Psoas muscle (tissue), 7 donors: ENCODE measurements at regions not wholly inside any gene's neighbourhood (a gene's known extent, or its start where the extent isn't known, plus 50 kb on each side); places are given as distances from the start of the nearest gene placed in this dataset.

Source experiments
- ATAC-seq, 4 donors: fragments of 200-7000 bp; cut with Tn5 transposase; one replicate each; pipeline ENCODE4 v1.9.1; 2020; ENCODE audit warnings: moderate library complexity in 3 of 4, mild to moderate bottlenecking in 2 of 4
- DNase-seq, 2 donors: peaks; one replicate each; pipeline ENCODE4 v3.0.0-alpha.2; 2020
- H3K27ac ChIP-seq: fragments of 200-600 bp; one replicate; pipeline ENCODE4 v1.8.0; 2022
- H3K27me3 ChIP-seq, 3 donors: fragments of 200-600 bp in 1 of 3; one replicate each; pipeline versions ENCODE4 v1.6.1 to v1.8.0; 2013 to 2022; ENCODE audit warnings: low read length in 2 of 3, mild to moderate bottlenecking in 2 of 3, moderate library complexity in 1 of 3; ENCODE audit not compliant: insufficient read depth in 3 of 3
- H3K36me3 ChIP-seq, 2 donors: fragments of 200-600 bp in 1 of 2; one replicate each; pipeline versions ENCODE4 v1.6.1 to v1.8.0; 2013 to 2022; ENCODE audit warnings: low read depth in 1 of 2, mild to moderate bottlenecking in 1 of 2, moderate library complexity in 1 of 2; ENCODE audit not compliant: insufficient read depth in 1 of 2
- H3K4me1 ChIP-seq: fragments of 200-600 bp; one replicate; pipeline ENCODE4 v1.8.0; 2022
- H3K4me3 ChIP-seq: fragments of 200-600 bp; one replicate; pipeline ENCODE4 v1.8.0; 2022; ENCODE audit warnings: mild to moderate bottlenecking
- H3K9me3 ChIP-seq: fragments of 200-600 bp; one replicate; pipeline ENCODE4 v1.8.0; 2022
- WGBS, 3 donors: extraction: QIAGEN DNeasy Blood & Tissue Kit; methylation state at CpG; one replicate each; pipeline versions ENCODE4 v1.1.6 to v1.1.7; 2013; 5-methylcytosine and 5-hydroxymethylcytosine counted together
- intact Hi-C, 2 donors: fragments of 100-400 bp; cut with DNase I; formaldehyde crosslinking; loops; one replicate each; pipeline versions ENCODE4 v1.11.0 to v1.14.2; 2022
- TF ChIP-seq, protein P1 (sequence below): fragments of 200-600 bp; IDR thresholded peaks from one replicate; pipeline ENCODE4 v1.8.0; 2022; ENCODE audit warnings: antibody characterized with exemption
- donor health status: healthy with polysubstance abuse.
- donor health status: DM: no; HTN: no; CAD: no; lungs with moderate emphysema.
- donor health status: Bipolar disorder and iron deficiency.
- donor health status: healthy.
- donor health status: DM: yes; HTN: yes; CAD: no.
- donor health status: DM: no; HTN: no; CAD: no.
- donor health status: DM: yes; HTN: yes; CAD: no.

DNA sequence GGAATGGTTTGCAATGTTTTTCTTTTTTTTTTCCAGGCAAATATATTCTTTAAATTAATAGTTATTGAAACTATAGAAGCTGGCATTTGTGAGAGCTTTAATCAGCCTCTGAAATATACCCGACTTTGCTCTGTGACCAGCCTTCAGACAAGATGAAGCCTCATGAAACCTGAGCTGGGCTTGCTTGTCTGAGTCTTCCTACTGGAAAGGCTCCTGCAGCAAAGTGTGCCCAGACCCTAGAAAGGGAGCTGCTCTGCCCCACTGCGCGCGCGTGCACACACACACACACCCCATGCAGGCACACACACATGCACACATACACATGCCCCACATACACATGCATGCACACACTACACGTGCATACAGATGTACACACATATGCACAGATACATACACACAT lies 203.3 kb upstream of the NT5C1B start:
- Histone ChIP-seq H3K27ac (no peak overlapping the region), H3K36me3 (no peaks in the 10 kb centered on the region), H3K27me3 (no peaks in the 10 kb centered on the region), H3K9me3 (no peaks in the 10 kb centered on the region), H3K4me1 (peaks cover 15% of the 10 kb centered on the region), H3K4me3 (no peak overlapping the region)
- intact Hi-C loops: no loop called here
- DNase-seq (no peak), ATAC-seq (peak in 3 of 4 donors; percentile 38 to 58 (median 56))
- TF ChIP-seq, protein P1, sequence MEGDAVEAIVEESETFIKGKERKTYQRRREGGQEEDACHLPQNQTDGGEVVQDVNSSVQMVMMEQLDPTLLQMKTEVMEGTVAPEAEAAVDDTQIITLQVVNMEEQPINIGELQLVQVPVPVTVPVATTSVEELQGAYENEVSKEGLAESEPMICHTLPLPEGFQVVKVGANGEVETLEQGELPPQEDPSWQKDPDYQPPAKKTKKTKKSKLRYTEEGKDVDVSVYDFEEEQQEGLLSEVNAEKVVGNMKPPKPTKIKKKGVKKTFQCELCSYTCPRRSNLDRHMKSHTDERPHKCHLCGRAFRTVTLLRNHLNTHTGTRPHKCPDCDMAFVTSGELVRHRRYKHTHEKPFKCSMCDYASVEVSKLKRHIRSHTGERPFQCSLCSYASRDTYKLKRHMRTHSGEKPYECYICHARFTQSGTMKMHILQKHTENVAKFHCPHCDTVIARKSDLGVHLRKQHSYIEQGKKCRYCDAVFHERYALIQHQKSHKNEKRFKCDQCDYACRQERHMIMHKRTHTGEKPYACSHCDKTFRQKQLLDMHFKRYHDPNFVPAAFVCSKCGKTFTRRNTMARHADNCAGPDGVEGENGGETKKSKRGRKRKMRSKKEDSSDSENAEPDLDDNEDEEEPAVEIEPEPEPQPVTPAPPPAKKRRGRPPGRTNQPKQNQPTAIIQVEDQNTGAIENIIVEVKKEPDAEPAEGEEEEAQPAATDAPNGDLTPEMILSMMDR: no peak
- WGBS, 3 donors: 47 to 80% (median 62%) methylated on average over 6 of the region's 6 CpGs

DNA sequence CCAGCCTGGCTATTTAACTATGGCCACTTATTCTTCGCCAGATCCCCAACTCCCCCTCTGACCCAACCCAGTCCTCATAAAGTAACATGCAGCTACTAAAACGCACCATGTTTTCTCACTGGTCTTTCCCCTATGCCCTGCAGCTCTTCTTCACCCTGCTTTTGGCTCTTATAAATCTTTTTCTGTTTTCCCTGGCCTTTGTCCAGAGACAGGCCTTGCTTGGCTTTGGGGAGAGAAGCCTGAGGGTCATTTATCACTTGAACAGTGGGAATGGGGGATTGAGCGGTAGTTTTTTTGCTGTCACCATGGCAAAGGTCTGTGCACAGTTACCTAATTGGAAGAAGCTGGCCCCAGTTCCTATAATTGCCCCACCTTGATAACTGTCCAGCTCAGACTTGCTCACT lies 202.9 kb upstream of the NT5C1B start:
- H3K4me3 ChIP-seq: no peak overlapping the region
- H3K9me3 ChIP-seq: no peaks in the 10 kb centered on the region
- intact Hi-C loops: no loop called here
- no peak for ATAC-seq
- H3K36me3 ChIP-seq: no peaks in the 10 kb centered on the region
- WGBS, 3 donors: 44 to 72% (median 52%) methylated on average over 3 of the region's 3 CpGs
- DNase-seq: no peak
- H3K27me3 ChIP-seq: no peaks in the 10 kb centered on the region
- TF ChIP-seq, protein P1: no peak
- peaks cover 15% of the 10 kb centered on the region for H3K4me1 ChIP-seq
- H3K27ac ChIP-seq: no peak overlapping the region

DNA sequence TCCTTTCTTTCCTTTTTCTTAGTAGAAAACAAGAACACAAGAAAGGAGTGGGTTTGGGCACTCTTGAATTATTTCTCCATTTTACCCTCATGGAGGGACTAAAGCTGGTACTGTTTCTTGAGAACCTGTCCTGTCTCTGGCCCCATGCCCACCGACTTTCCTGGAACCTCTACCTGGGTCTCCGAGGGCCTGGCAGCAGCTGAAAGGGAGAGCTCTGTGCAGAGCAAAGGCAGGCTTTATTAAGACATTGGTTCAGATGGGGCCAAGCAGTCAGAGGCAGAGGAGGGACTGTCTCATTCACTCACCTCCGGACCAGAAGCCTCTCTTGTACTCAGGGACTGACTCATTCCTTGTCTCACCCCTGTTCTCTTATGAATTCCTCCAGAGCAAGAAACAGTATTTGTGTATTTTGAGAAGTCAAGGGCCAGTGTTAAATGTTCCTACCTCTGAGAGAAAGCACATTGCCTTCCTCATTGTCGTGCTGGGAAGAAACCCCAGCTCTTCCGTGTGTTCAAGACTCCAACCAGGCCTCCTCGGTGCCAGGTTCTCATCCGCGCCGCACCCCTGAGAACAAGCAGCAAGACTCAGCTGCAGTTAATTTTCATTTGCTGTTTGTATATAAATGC lies 201.9 kb upstream of the NT5C1B start:
- no peak overlapping the region for H3K4me3 ChIP-seq
- DNase-seq (no peak), ATAC-seq (no peak)
- no peaks in the 10 kb centered on the region for H3K9me3 ChIP-seq
- H3K27me3 ChIP-seq: no peaks in the 10 kb centered on the region
- intact Hi-C loops: no loop called here
- 88 to 93% (median 92%) methylated on average over 9 of the region's 9 CpGs for WGBS, 3 donors
- H3K4me1 ChIP-seq: peaks cover 15% of the 10 kb centered on the region
- H3K27ac ChIP-seq: no peak overlapping the region
- no peaks in the 10 kb centered on the region for H3K36me3 ChIP-seq
- TF ChIP-seq, protein P1: no peak

DNA sequence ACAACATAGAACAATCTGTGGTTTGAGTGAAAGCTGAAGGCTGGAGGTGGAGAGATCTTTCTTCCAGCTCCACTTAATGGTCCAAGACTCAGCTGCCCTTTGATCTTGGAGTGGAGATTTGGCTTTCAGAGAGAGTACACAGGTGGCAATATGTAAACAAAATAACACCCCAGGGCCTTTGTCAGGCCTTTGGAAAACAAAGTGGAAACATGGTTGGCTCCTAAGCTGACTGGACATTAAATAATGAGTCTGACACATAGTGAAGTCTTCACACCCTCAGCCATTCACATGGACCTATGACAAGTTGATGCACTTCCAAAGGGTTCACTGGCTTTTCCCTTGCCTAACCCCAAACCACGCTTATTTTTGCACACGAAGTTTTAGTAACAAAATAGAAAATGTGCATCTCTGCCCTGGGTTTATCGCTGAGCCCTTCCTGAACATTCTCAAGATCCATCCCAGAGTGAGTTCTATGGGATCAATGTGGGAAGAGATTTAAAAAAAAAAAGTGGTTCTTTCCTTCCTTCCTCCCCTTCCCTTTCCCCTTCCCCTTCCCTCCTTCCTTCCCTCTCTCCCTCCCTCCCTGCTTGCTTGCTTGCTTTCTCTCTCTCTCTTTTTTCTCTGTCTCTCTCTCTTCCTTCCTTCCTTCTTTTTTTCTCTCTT lies 201.3 kb upstream of the NT5C1B start:
- Histone ChIP-seq H3K27me3 (no peaks in the 10 kb centered on the region), H3K9me3 (no peaks in the 10 kb centered on the region), H3K36me3 (no peaks in the 10 kb centered on the region), H3K27ac (no peak overlapping the region), H3K4me3 (no peak overlapping the region), H3K4me1 (peaks cover 15% of the 10 kb centered on the region)
- DNase-seq (no peak), ATAC-seq (peak in 2 of 4 donors; percentile 17 to 53)
- WGBS, 3 donors: 63 to 81% (median 73%) methylated on average over 3 of the region's 3 CpGs
- intact Hi-C loops: no loop called here
- TF ChIP-seq, protein P1: no peak
